GM12865 (cell line): ENCODE measurements at regions not wholly inside any gene's neighbourhood (a gene's known extent, or its start where the extent isn't known, plus 50 kb on each side); places are given as distances from the start of the nearest gene placed in this dataset.
"Not testable (repeated sequence)": the region's sequence is repeated elsewhere in the genome, so short reads cannot be mapped to it uniquely, and the experiment has no call there.

Source experiments
- DNase-seq: peaks from one replicate; pipeline ENCODE4 v3.0.0; 2010; ENCODE audit warnings: low read depth
- H3K4me3 ChIP-seq: 2 replicates; pipeline ENCODE4 v1.5.1; 2011; ENCODE audit warnings: mild to moderate bottlenecking, low read depth, low read length, control low read depth
- TF ChIP-seq, protein P1 (sequence below): IDR thresholded peaks from 2 replicates; pipeline ENCODE4 v1.5.1; 2011; ENCODE audit warnings: low read length, control low read depth, low read depth, inconsistent platforms; ENCODE audit not compliant: insufficient read depth; ENCODE audit errors: missing control alignments

GRCh38 chr5:67880511-67880805, 335.1 kb upstream of the PIK3R1 start:
- no peak overlapping the region for H3K4me3 ChIP-seq
- TF ChIP-seq, protein P1, sequence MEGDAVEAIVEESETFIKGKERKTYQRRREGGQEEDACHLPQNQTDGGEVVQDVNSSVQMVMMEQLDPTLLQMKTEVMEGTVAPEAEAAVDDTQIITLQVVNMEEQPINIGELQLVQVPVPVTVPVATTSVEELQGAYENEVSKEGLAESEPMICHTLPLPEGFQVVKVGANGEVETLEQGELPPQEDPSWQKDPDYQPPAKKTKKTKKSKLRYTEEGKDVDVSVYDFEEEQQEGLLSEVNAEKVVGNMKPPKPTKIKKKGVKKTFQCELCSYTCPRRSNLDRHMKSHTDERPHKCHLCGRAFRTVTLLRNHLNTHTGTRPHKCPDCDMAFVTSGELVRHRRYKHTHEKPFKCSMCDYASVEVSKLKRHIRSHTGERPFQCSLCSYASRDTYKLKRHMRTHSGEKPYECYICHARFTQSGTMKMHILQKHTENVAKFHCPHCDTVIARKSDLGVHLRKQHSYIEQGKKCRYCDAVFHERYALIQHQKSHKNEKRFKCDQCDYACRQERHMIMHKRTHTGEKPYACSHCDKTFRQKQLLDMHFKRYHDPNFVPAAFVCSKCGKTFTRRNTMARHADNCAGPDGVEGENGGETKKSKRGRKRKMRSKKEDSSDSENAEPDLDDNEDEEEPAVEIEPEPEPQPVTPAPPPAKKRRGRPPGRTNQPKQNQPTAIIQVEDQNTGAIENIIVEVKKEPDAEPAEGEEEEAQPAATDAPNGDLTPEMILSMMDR: no peak
- no peak for DNase-seq

GRCh38 chr5:67879620-67880510, 335.7 kb upstream of the PIK3R1 start:
- TF ChIP-seq, protein P1: no peak
- no peak overlapping the region for H3K4me3 ChIP-seq
- DNase-seq: no peak

- DNase-seq: no peak
- H3K4me3 ChIP-seq: no peak overlapping the region
- TF ChIP-seq, protein P1: no peak
Observed at GRCh38 chr5:67878933-67879332, 336.6 kb upstream of the PIK3R1 start.

DNA sequence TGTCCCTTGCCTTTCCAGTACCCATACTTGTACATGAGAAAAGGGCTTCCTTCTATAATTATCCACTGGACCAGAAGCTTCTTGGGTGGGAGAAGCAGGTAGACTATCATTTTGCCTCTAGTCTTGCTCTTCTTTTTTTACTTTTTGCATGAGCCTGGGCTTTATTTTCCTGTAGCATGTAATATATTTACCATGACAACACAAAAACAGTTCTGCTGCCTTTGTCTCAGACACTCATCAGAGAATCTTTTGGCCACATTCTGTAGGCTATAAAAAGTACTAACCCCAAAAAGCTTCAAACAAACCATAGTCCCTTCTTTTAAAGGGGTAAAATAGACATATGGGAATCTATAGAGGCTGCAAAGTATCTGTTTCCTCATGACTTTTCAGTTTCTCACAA, 339.2 kb upstream of the PIK3R1 start:
- TF ChIP-seq, protein P1: no peak
- H3K4me3 ChIP-seq: no peak overlapping the region
- no peak for DNase-seq

- TF ChIP-seq, protein P1: no peak
- H3K4me3 ChIP-seq: no peak overlapping the region
- no peak for DNase-seq
Observed at GRCh38 chr5:67875601-67876000, 340.0 kb upstream of the PIK3R1 start.

DNA sequence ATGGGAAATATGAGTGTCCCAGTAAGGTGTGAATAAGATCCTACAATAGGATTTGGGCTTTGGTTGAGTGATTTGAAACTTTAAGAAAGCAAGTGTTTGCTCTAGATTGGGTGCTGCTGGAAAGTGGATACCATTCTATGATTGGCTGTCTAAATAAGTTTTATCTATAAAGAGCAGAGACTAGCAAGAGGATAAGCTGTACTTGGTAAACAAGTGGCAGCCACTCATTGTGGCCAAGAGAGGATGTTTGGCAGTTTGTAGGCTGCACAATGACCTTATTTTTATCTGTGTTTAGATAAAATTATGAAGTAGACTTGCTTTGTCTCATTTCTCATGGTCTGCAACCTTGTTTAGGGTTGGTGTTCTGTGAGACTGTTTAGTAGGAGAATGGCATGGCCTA, 341.6 kb upstream of the PIK3R1 start:
- H3K4me3 ChIP-seq: no peak overlapping the region
- TF ChIP-seq, protein P1: no peak

DNA sequence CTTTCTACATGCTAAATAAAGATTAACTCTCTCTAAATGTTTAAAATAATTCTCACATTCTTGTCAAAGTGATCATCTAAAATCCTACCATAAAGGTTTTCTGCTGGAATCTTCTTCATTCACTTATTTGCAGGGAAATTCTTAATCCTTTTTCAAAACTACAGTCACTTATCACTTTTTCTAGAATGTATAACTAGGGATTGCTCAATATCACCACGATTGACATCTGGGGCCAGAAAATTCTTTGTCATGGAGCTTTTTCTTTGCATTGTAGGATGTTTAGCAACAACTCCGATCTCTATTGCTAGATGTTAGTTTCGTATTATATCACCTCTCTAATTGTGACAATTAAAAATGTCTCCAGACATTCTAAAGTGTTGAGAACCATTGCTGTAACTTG, 344.9 kb upstream of the PIK3R1 start:
- TF ChIP-seq, protein P1: no peak
- H3K4me3 ChIP-seq: no peak overlapping the region
- DNase-seq: no peak

More for the DNA sequence above, 341.6 kb upstream of the PIK3R1 start:
- DNase-seq: no peak

DNA sequence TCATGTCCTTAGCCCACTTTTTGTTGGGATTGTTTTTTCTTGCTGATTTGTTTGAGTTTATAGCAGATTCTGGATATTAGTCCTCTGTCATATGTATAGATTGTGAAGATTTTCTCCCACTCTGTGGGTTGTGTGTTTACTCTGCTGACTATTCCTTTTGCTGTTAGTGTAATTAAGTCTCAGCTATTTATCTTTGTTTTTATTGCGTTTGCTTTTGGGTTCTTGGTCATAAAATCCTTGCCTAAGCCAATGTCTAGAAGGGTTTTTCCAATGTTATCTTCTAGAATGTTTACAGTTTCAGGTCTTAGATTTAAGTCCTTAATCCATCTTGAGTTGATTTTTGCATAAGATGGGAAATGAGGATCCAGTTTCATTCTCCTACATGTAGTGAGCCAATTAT, 351.2 kb upstream of the PIK3R1 start:
- not testable (repeated sequence) for DNase-seq, H3K4me3 ChIP-seq
